ENCODE measurements at regions not wholly inside any gene's neighbourhood (a gene's known extent, or its start where the extent isn't known, plus 50 kb on each side); places are given as distances from the start of the nearest gene placed in this dataset.

DNA sequence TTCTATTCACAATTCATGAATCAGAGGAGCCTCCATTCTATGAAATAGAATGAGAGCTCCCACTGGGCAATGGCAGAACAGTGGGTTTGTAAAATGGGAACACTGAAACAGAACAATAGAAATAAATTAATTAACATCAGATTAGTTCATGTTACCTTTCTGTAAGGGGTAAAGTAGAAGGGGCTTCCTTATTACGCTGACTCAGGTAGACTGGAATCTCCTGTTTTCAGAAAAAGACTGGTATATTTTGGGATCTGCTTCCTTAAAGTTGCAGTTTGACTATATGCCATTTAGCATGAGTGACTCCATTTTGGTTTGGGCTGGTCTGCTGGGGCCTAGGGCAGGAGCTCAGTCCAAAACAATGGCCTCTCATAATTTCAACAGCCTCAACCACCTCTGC, 52.8 kb upstream of the ZFAND3 start:
- DNase-seq (ENCODE audit: low read depth, low spot score), result no peak
- Histone ChIP-seq H3K9me3 (ENCODE audit: control insufficient read depth, insufficient read depth, low read depth, low read length) (no peaks in the 10 kb centered on the region), H3K27me3 (ENCODE audit: control insufficient read depth, insufficient read depth, low read length) (no peaks in the 10 kb centered on the region), H3K36me3 (ENCODE audit: control insufficient read depth, insufficient read depth, low read length) (no peaks in the 10 kb centered on the region), H3K4me3 (ENCODE audit: low read depth in 2 of 2, low read length in 2 of 2) (no peak overlapping the region), H3K27ac (ENCODE audit: low read length) (no peak overlapping the region), H3K4me1 (ENCODE audit: control insufficient read depth, insufficient read depth, low read length) (no peaks in the 10 kb centered on the region)
- BruUV-seq (replicated peaks), result no TSS peak
- TF ChIP-seq SIN3A (IDR thresholded peaks at IDR 0.05; ENCODE audit: borderline replicate concordance, insufficient read depth, low read depth, low read length), result no peak
- TF ChIP-seq TCF7L2 (IDR thresholded peaks at IDR 0.05; ENCODE audit: low read depth, low read length), result no peak
- TF ChIP-seq REST (IDR thresholded peaks at IDR 0.05; ENCODE audit: insufficient read depth in 1 of 2, low read depth in 2 of 2, low read length in 1 of 2), result no peak
- no peak for TF ChIP-seq CTCF (IDR thresholded peaks at IDR 0.05)
- TF ChIP-seq POLR2AphosphoS5 (IDR thresholded peaks at IDR 0.05; ENCODE audit: low read depth, low read length), result no peak
- CTCF ChIA-PET, result no interaction called here
- in situ Hi-C loops (cut with HindIII; ENCODE audit: low pct_unique_long_range_greater_than_20kb, low sequenced_read_pairs), result no loop called here
- POLR2A ChIA-PET, result no interaction called here
- intact Hi-C loops (cut with micrococcal nuclease; ENCODE audit: unreplicated experiment), result no loop called here
- no peak for ATAC-seq

- ChIA-PET CTCF (no interaction called here), POLR2A (no interaction called here)
- Histone ChIP-seq H3K9me3 (ENCODE audit: control insufficient read depth, insufficient read depth, low read depth, low read length) (no peaks in the 10 kb centered on the region), H3K4me3 (ENCODE audit: low read depth in 2 of 2, low read length in 2 of 2) (no peak overlapping the region), H3K4me1 (ENCODE audit: control insufficient read depth, insufficient read depth, low read length) (no peaks in the 10 kb centered on the region), H3K27ac (ENCODE audit: low read length) (no peak overlapping the region), H3K27me3 (ENCODE audit: control insufficient read depth, insufficient read depth, low read length) (no peaks in the 10 kb centered on the region), H3K36me3 (ENCODE audit: control insufficient read depth, insufficient read depth, low read length) (no peaks in the 10 kb centered on the region)
- in situ Hi-C loops (cut with HindIII; ENCODE audit: low pct_unique_long_range_greater_than_20kb, low sequenced_read_pairs) (no loop called here), intact Hi-C loops (cut with micrococcal nuclease; ENCODE audit: unreplicated experiment) (no loop called here)
- DNase-seq (ENCODE audit: low read depth, low spot score) (no peak), ATAC-seq (no peak)
- no peak for TF ChIP-seq TCF7L2 (IDR thresholded peaks at IDR 0.05; ENCODE audit: low read depth, low read length)
- no peak for TF ChIP-seq REST (IDR thresholded peaks at IDR 0.05; ENCODE audit: insufficient read depth in 1 of 2, low read depth in 2 of 2, low read length in 1 of 2)
- TF ChIP-seq POLR2AphosphoS5 (IDR thresholded peaks at IDR 0.05; ENCODE audit: low read depth, low read length), result no peak
- TF ChIP-seq CTCF (IDR thresholded peaks at IDR 0.05), result no peak
- TF ChIP-seq SIN3A (IDR thresholded peaks at IDR 0.05; ENCODE audit: borderline replicate concordance, insufficient read depth, low read depth, low read length), result no peak
- BruUV-seq (replicated peaks), result no TSS peak
Observed at GRCh38 chr6:37765182-37765775, 54.2 kb upstream of the ZFAND3 start.
